ENCODE measurements at regions not wholly inside any gene's neighbourhood (a gene's known extent, or its start where the extent isn't known, plus 50 kb on each side); places are given as distances from the start of the nearest gene placed in this dataset.
"Not testable (repeated sequence)": the region's sequence is repeated elsewhere in the genome, so short reads cannot be mapped to it uniquely, and the experiment has no call there.

- ChIA-PET POLR2A (no interaction called here), CTCF (no interaction called here)
- TF ChIP-seq FOXK2 (IDR thresholded peaks at IDR 0.05), result no peak
- TF ChIP-seq NFRKB (IDR thresholded peaks at IDR 0.05), result no peak
- TF ChIP-seq PKNOX1 (IDR thresholded peaks at IDR 0.05), result no peak
- TF ChIP-seq ZNF384 (IDR thresholded peaks at IDR 0.05), result no peak
- no peak for TF ChIP-seq CTBP1 (IDR thresholded peaks at IDR 0.05; ENCODE audit: borderline replicate concordance)
- TF ChIP-seq ARNT (IDR thresholded peaks at IDR 0.05), result no peak
- TF ChIP-seq FOXM1 (IDR thresholded peaks at IDR 0.05; ENCODE audit: borderline replicate concordance), result no peak
- no peak for TF ChIP-seq BHLHE40 (IDR thresholded peaks at IDR 0.05; ENCODE audit: borderline replicate concordance)
- no peak for TF ChIP-seq TARDBP (IDR thresholded peaks at IDR 0.05)
- no peak for TF ChIP-seq L3MBTL2 (conservative IDR thresholded peaks at IDR 0.05)
- DNase-seq (ENCODE audit: extremely low spot score), result no peak
Observed at GRCh38 chr4:66943112-66943511, 602.2 kb downstream of the CENPC start.

- DNase-seq (ENCODE audit: extremely low spot score); POLR2A ChIA-PET; CTCF ChIA-PET: not testable (repeated sequence)
Observed at GRCh38 chr4:66931981-66932380, 613.3 kb downstream of the CENPC start.

DNA sequence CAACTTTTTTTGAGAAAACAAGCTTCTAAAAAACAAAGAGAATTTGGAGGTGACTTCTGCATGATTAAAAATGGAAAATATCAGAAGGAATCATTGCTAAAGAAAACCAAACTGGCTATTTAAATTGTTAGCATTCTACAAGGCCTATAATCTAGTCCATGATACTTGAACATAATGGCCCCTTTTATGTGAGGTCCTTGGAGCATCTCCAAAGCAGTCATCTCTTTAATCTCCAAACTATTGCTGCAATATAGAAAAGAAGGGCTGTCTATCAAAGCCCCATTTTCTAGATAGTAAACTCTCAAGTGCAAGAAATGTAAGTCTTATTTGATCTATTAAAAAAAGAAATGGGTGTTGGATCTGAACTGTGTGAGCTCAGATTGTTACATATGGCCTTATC, 615.1 kb downstream of the CENPC start:
- ChIA-PET POLR2A (no interaction called here), CTCF (no interaction called here)
- no peak for TF ChIP-seq HDGF (IDR thresholded peaks at IDR 0.05; ENCODE audit: borderline replicate concordance)
- TF ChIP-seq FOXM1 (IDR thresholded peaks at IDR 0.05; ENCODE audit: borderline replicate concordance), result no peak
- TF ChIP-seq TARDBP (IDR thresholded peaks at IDR 0.05), result no peak
- no peak for TF ChIP-seq LEF1 (IDR thresholded peaks at IDR 0.05; ENCODE audit: borderline replicate concordance)
- TF ChIP-seq NFRKB (IDR thresholded peaks at IDR 0.05), result no peak
- no peak for TF ChIP-seq SUZ12 (IDR thresholded peaks at IDR 0.05)
- TF ChIP-seq ELF4 (IDR thresholded peaks at IDR 0.05), result no peak
- TF ChIP-seq ZNF384 (IDR thresholded peaks at IDR 0.05), result no peak
- no peak for TF ChIP-seq CTBP1 (IDR thresholded peaks at IDR 0.05; ENCODE audit: borderline replicate concordance)
- no peak for TF ChIP-seq FOXA1 (IDR thresholded peaks at IDR 0.05)
- TF ChIP-seq ARNT (IDR thresholded peaks at IDR 0.05), result no peak
- no peak for TF ChIP-seq PKNOX1 (IDR thresholded peaks at IDR 0.05)
- TF ChIP-seq L3MBTL2 (conservative IDR thresholded peaks at IDR 0.05), result no peak
- TF ChIP-seq SP1 (IDR thresholded peaks at IDR 0.05), result no peak
- DNase-seq (ENCODE audit: extremely low spot score), result no peak

DNA sequence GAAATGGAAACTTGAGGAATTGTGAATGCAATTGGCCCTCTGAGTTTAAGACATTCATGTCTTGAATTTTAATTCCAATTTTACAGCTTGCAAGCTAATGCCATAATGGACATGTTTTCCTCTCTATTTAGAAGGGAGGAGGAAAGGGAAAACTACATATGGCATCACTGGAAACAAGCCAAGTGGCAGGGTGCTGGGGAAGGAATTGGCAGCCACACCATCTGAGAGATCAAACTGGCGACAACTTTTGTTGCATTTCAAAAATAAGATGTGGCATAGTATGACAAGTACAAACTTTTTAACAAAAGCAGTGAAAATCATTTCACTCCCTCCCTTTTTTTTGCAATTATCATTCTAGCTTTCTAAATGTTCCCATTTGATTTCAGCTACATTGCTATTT, 615.6 kb downstream of the CENPC start:
- DNase-seq (ENCODE audit: extremely low spot score), result no peak
- ChIA-PET POLR2A (no interaction called here), CTCF (no interaction called here)
- TF ChIP-seq TARDBP (IDR thresholded peaks at IDR 0.05) (no peak), SUZ12 (IDR thresholded peaks at IDR 0.05) (no peak), NFRKB (IDR thresholded peaks at IDR 0.05) (no peak), SP1 (IDR thresholded peaks at IDR 0.05) (no peak), HDGF (IDR thresholded peaks at IDR 0.05; ENCODE audit: borderline replicate concordance) (no peak)

DNA sequence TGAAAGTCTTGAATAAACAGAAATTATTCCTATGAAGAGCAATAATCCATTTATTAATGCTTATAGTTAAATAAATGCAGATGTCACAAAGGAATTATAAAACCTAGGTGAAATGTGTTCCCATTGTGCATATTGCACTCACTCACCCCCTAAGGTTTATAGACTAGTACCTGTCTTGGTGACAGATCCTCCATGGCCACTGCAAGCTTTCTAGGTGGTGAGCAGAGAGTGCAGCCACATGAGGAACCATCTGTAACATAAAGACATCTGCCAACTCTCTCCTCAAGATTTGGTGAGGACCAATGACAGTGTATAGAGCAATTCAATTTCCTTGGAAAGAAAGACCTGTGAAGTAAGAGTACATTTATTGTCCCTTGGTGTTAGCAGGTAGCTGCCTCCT, 616.4 kb downstream of the CENPC start:
- CTCF ChIA-PET, result not testable (repeated sequence)

GRCh38 chr4:66927937-66928336, 617.4 kb downstream of the CENPC start:
- no peak for DNase-seq (ENCODE audit: extremely low spot score)
- CTCF ChIA-PET, result no interaction called here

More for the DNA sequence above, 616.4 kb downstream of the CENPC start:
- POLR2A ChIA-PET; DNase-seq (ENCODE audit: extremely low spot score): not testable (repeated sequence)

DNA sequence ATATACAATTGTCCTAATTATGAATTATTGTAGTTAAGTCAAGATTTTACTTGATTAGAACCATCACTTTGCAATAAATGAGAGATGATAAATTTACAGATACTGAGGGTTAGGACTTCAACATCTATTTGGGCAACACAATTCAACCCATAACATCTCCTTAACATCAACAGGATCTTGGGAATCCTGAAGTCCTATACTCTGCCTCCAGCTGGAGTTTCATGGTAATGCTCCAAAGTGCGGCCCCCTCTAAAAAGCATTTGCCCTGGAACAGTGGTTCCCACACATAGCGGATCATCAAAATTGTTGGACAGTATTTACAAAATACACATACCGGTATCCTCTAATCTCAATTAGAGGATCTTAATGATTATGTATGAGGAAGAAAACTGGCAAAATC, 618.6 kb downstream of the CENPC start:
- ChIA-PET POLR2A (no interaction called here), CTCF (no interaction called here)
- DNase-seq (ENCODE audit: extremely low spot score), result no peak
- no peak for TF ChIP-seq FOXM1 (IDR thresholded peaks at IDR 0.05; ENCODE audit: borderline replicate concordance)
- no peak for TF ChIP-seq CTBP1 (IDR thresholded peaks at IDR 0.05; ENCODE audit: borderline replicate concordance)
- no peak for TF ChIP-seq ELF4 (IDR thresholded peaks at IDR 0.05)
- no peak for TF ChIP-seq SUZ12 (IDR thresholded peaks at IDR 0.05)
- TF ChIP-seq TARDBP (IDR thresholded peaks at IDR 0.05), result no peak
- TF ChIP-seq PKNOX1 (IDR thresholded peaks at IDR 0.05), result no peak

More at GRCh38 chr4:66927937-66928336, 617.4 kb downstream of the CENPC start:
- no peak for TF ChIP-seq SUZ12 (IDR thresholded peaks at IDR 0.05)
- POLR2A ChIA-PET, result no interaction called here

GRCh38 chr4:66923081-66923865, 622.0 kb downstream of the CENPC start:
- ChIA-PET CTCF (no interaction called here), POLR2A (no interaction called here)
- TF ChIP-seq PKNOX1 (IDR thresholded peaks at IDR 0.05) (no peak), L3MBTL2 (conservative IDR thresholded peaks at IDR 0.05) (no peak), FOXK2 (IDR thresholded peaks at IDR 0.05) (no peak), BHLHE40 (IDR thresholded peaks at IDR 0.05; ENCODE audit: borderline replicate concordance) (no peak), FOXA1 (IDR thresholded peaks at IDR 0.05) (no peak), TARDBP (IDR thresholded peaks at IDR 0.05) (no peak), NFRKB (IDR thresholded peaks at IDR 0.05) (no peak), ARNT (IDR thresholded peaks at IDR 0.05) (no peak), SUZ12 (IDR thresholded peaks at IDR 0.05) (no peak), ELF4 (IDR thresholded peaks at IDR 0.05) (no peak), LEF1 (IDR thresholded peaks at IDR 0.05; ENCODE audit: borderline replicate concordance) (no peak), ZNF384 (IDR thresholded peaks at IDR 0.05) (no peak), FOXM1 (IDR thresholded peaks at IDR 0.05; ENCODE audit: borderline replicate concordance) (no peak), CTBP1 (IDR thresholded peaks at IDR 0.05; ENCODE audit: borderline replicate concordance) (no peak)
- no peak for DNase-seq (ENCODE audit: extremely low spot score)
